Osteocyte (in vitro differentiated cells): ENCODE measurements at regions not wholly inside any gene's neighbourhood (a gene's known extent, or its start where the extent isn't known, plus 50 kb on each side); places are given as distances from the start of the nearest gene placed in this dataset.

Source experiments
- DNase-seq: peaks from one replicate; pipeline ENCODE4 v3.0.0; 2021; ENCODE audit warnings: mixed read lengths; ENCODE audit not compliant: unreplicated experiment; ENCODE audit errors: extremely low spot score
- H3K27ac Mint-ChIP-seq: one replicate; pipeline ENCODE4 v1.8.0; 2021; ENCODE audit warnings: mild to moderate bottlenecking, mixed read lengths; ENCODE audit not compliant: unreplicated experiment
- H3K27me3 Mint-ChIP-seq: one replicate; pipeline ENCODE4 v1.8.0; 2021; ENCODE audit warnings: mixed read lengths; ENCODE audit not compliant: unreplicated experiment
- H3K36me3 Mint-ChIP-seq: one replicate; pipeline ENCODE4 v1.8.0; 2021; ENCODE audit warnings: mixed read lengths; ENCODE audit not compliant: unreplicated experiment
- H3K4me1 Mint-ChIP-seq: one replicate; pipeline ENCODE4 v1.8.0; 2021; ENCODE audit warnings: mixed read lengths; ENCODE audit not compliant: unreplicated experiment
- H3K4me3 Mint-ChIP-seq: one replicate; pipeline ENCODE4 v1.8.0; 2021; ENCODE audit warnings: mild to moderate bottlenecking, moderate library complexity, mixed read lengths; ENCODE audit not compliant: unreplicated experiment
- H3K9me3 Mint-ChIP-seq: one replicate; pipeline ENCODE4 v1.8.0; 2021; ENCODE audit warnings: mixed read lengths; ENCODE audit not compliant: unreplicated experiment
- TF ChIP-seq, protein P1 (sequence below): fragments of 200-600 bp; sonication (generic); IDR thresholded peaks from 2 replicates; pipeline ENCODE4 v1.5.0; 2021; ENCODE audit warnings: antibody characterized with exemption, mild to moderate bottlenecking, moderate library complexity

DNA sequence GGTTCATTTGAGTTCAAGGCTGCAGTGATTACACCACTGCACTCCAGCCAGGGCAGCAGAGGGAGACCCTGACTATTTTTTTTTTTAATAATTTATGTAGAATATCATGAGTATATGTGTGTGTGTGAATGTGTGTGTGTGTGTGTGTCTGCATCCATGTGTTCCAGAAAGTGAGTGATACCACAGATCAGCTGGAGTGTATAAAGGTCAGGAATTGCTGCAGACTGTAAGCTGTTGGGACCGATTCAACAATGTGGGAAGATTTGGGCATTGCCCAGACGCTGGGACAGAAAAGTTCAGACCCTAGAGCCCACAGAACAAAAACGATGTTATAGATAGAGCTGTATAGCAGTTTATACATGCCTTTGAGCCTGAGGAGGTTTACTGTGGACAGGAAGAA is 435.6 kb downstream of the CCSER2 start:
- Mint-ChIP-seq H3K4me1 (no peaks in the 10 kb centered on the region), H3K9me3 (no peaks in the 10 kb centered on the region), H3K27me3 (no peaks in the 10 kb centered on the region), H3K27ac (no peak overlapping the region), H3K36me3 (no peaks in the 10 kb centered on the region), H3K4me3 (no peak overlapping the region)
- TF ChIP-seq, protein P1, sequence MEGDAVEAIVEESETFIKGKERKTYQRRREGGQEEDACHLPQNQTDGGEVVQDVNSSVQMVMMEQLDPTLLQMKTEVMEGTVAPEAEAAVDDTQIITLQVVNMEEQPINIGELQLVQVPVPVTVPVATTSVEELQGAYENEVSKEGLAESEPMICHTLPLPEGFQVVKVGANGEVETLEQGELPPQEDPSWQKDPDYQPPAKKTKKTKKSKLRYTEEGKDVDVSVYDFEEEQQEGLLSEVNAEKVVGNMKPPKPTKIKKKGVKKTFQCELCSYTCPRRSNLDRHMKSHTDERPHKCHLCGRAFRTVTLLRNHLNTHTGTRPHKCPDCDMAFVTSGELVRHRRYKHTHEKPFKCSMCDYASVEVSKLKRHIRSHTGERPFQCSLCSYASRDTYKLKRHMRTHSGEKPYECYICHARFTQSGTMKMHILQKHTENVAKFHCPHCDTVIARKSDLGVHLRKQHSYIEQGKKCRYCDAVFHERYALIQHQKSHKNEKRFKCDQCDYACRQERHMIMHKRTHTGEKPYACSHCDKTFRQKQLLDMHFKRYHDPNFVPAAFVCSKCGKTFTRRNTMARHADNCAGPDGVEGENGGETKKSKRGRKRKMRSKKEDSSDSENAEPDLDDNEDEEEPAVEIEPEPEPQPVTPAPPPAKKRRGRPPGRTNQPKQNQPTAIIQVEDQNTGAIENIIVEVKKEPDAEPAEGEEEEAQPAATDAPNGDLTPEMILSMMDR: no peak
- no peak for DNase-seq

DNA sequence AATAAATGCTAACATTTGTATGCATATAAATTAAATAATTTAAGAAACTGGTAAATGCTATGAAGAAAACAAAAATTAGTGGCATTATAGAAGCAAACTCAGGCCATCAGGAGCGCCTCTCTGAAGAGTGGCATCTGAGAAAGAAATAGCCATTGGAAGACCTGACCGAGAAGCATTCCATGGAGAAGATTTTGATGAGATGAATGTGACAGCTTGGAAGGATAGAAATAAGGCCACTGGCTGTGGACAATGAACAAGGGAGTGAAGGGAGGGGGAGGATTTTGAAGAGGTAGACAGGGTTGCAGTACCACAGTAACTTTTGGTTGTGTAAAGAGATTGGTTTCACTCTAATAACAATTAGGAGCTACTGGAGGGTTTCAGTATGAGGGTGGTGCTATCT is 436.7 kb downstream of the CCSER2 start:
- TF ChIP-seq, protein P1: no peak
- H3K36me3 Mint-ChIP-seq: no peaks in the 10 kb centered on the region

DNA sequence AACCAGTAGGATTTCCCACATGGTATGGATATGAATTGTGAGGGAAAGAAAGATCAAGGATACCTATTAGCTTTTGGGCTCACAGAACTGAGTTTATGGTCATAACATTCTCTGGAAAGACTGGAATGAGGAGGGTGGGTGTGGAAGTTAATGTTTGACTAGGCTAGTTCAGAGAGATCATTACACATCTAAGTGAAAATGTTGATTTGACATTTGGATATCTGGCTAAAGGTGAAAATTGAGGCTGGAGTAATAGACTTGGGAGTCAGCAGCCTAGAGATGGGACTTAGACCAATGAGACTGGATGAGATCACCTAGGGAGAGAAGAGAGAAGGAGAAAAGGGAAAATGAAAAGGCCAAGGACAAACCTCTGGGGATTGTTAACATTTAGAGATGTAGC is 437.3 kb downstream of the CCSER2 start:
- TF ChIP-seq, protein P1: no peak
- no peaks in the 10 kb centered on the region for H3K9me3 Mint-ChIP-seq
- no peaks in the 10 kb centered on the region for H3K36me3 Mint-ChIP-seq
- H3K4me3 Mint-ChIP-seq: no peak overlapping the region
- no peaks in the 10 kb centered on the region for H3K4me1 Mint-ChIP-seq
- no peak overlapping the region for H3K27ac Mint-ChIP-seq
- no peak for DNase-seq
- no peaks in the 10 kb centered on the region for H3K27me3 Mint-ChIP-seq

More for the DNA sequence above, 436.7 kb downstream of the CCSER2 start:
- DNase-seq: no peak
- Mint-ChIP-seq H3K4me1 (no peaks in the 10 kb centered on the region), H3K27ac (no peak overlapping the region), H3K9me3 (no peaks in the 10 kb centered on the region), H3K27me3 (no peaks in the 10 kb centered on the region), H3K4me3 (no peak overlapping the region)

DNA sequence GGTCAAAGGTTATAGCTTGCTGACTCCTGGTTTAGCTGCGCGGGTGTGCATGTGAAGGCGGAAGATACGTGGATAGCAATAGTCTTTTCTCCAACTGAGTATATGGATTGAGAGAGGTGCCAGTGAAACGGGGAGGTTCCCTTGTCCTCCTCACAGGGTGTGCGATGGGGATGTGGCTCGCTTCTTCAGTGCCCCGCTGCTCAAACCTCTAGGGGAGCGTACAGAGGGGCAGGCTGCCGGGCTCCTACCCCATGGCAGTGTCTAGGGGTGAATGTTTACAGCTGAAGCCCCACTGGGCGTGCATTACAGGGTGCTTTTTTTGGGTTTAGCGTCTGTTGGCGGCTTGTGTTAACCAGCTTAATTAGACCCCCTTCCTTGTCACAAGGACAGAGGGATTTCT is 438.5 kb downstream of the CCSER2 start:
- no peaks in the 10 kb centered on the region for H3K9me3 Mint-ChIP-seq
- TF ChIP-seq, protein P1: no peak
- H3K27me3 Mint-ChIP-seq: no peaks in the 10 kb centered on the region
- H3K36me3 Mint-ChIP-seq: no peaks in the 10 kb centered on the region
- no peaks in the 10 kb centered on the region for H3K4me1 Mint-ChIP-seq
- no peak overlapping the region for H3K27ac Mint-ChIP-seq
- no peak for DNase-seq
- no peak overlapping the region for H3K4me3 Mint-ChIP-seq

DNA sequence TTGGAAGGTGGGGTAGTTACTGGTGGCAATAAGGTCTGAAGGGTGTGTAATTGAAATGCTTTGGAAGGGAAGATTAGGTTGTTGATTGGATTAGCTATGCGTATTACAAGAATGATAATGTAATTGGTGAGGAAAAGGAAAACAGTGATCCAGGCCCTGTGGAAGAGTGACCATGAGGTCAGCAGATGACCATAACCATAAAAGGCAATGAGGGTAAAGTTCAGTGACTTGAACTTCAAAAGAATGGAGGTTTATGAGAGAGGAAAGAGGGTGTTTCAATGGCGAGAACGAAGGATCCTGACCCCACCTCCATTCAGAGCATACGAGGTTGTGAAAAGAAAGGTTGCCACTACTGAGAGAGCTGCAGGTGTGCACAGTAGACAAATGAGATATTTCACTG is 439.7 kb downstream of the CCSER2 start:
- no peaks in the 10 kb centered on the region for H3K36me3 Mint-ChIP-seq
- no peaks in the 10 kb centered on the region for H3K4me1 Mint-ChIP-seq
- no peak overlapping the region for H3K4me3 Mint-ChIP-seq
- no peaks in the 10 kb centered on the region for H3K9me3 Mint-ChIP-seq
- DNase-seq: no peak
- no peaks in the 10 kb centered on the region for H3K27me3 Mint-ChIP-seq
- TF ChIP-seq, protein P1: no peak
- no peak overlapping the region for H3K27ac Mint-ChIP-seq
